Lung (tissue), 11 donors: ENCODE measurements at regions not wholly inside any gene's neighbourhood (a gene's known extent, or its start where the extent isn't known, plus 50 kb on each side); places are given as distances from the start of the nearest gene placed in this dataset.

ENCODE experiments used
- ATAC-seq: fragments of 200-7000 bp; cut with Tn5 transposase; one replicate; pipeline ENCODE4 v1.9.1; 2020; ENCODE audit warnings: moderate number of reproducible peaks; ENCODE audit not compliant: insufficient read depth, low FRiP score
- DNase-seq, 3 donors: peaks; one replicate each; pipeline ENCODE4 v3.0.0-alpha.2; 2013 to 2017
- H3K27ac ChIP-seq, 2 donors: one replicate each; pipeline ENCODE4 v1.5.1; 2013; ENCODE audit warnings: mild to moderate bottlenecking in 2 of 2, moderate library complexity in 2 of 2, control low read depth in 1 of 2, inconsistent platforms in 1 of 2, low read depth in 1 of 2, low read length in 1 of 2
- H3K27me3 ChIP-seq, 3 donors: one replicate each; pipeline ENCODE4 v1.5.1; 2013; ENCODE audit warnings: low read length in 2 of 3; ENCODE audit not compliant: control insufficient read depth in 3 of 3, insufficient read depth in 3 of 3
- H3K36me3 ChIP-seq, 4 donors: one replicate each; pipeline ENCODE4 v1.5.1; 2013; ENCODE audit warnings: low read length in 4 of 4, mild to moderate bottlenecking in 1 of 4, moderate library complexity in 1 of 4; ENCODE audit not compliant: control insufficient read depth in 4 of 4, insufficient read depth in 4 of 4
- H3K4me1 ChIP-seq, 5 donors: one replicate each; pipeline ENCODE4 v1.5.1; 2013; ENCODE audit warnings: low read length in 5 of 5, mild to moderate bottlenecking in 2 of 5, moderate library complexity in 1 of 5; ENCODE audit not compliant: control insufficient read depth in 5 of 5, insufficient read depth in 5 of 5
- H3K4me3 ChIP-seq: one replicate; pipeline ENCODE4 v1.5.1; 2013; ENCODE audit warnings: mild to moderate bottlenecking, control low read depth, moderate library complexity
- H3K9ac ChIP-seq, 2 donors: one replicate each; pipeline ENCODE4 v1.5.1; 2013; ENCODE audit warnings: low read length in 2 of 2, control low read depth in 1 of 2; ENCODE audit not compliant: insufficient read depth in 1 of 2
- H3K9me3 ChIP-seq, 4 donors: one replicate each; pipeline ENCODE4 v1.5.1; 2013; ENCODE audit warnings: low read length in 3 of 4, mild to moderate bottlenecking in 1 of 4, moderate library complexity in 1 of 4; ENCODE audit not compliant: control insufficient read depth in 4 of 4, insufficient read depth in 3 of 4
- CTCF ChIP-seq: IDR thresholded peaks from 2 replicates; pipeline ENCODE4 v1.5.1; 2012; ENCODE audit warnings: mild to moderate bottlenecking; ENCODE audit errors: control extremely low read depth, extremely low read depth
- WGBS, 2 donors: extraction: QIAGEN DNeasy Blood & Tissue Kit; methylation state at CpG; one replicate each; pipeline ENCODE4 v1.1.7; 2013; 5-methylcytosine and 5-hydroxymethylcytosine counted together
- donor health status: control.
- donor health status: control.
- donor health status: Bipolar disorder and iron deficiency.
- donor health status: healthy.
- donor health status: DM: yes; HTN: yes; CAD: no.

GRCh38 chr6:113049190-113049589 is 702.1 kb downstream of the RFPL4B start:
- WGBS, 2 donors: 90 to 93% methylated on average over 2 of the region's 2 CpGs
- DNase-seq (no peak), ATAC-seq (no peak)
- Histone ChIP-seq H3K4me1 (peaks cover 0 to 12% (median 0%) of the 10 kb centered on the region in 5 donors), H3K27ac (no peak overlapping the region), H3K27me3 (no peaks in the 10 kb centered on the region), H3K36me3 (peaks cover 0 to under 1% (median 0%) of the 10 kb centered on the region in 4 donors), H3K9me3 (no peaks in the 10 kb centered on the region), H3K9ac (no peak overlapping the region), H3K4me3 (no peak overlapping the region)
- no peak for TF ChIP-seq CTCF

- no peak for TF ChIP-seq CTCF
- no peaks in the 10 kb centered on the region for H3K36me3 ChIP-seq
- H3K9me3 ChIP-seq: no peaks in the 10 kb centered on the region
- H3K27me3 ChIP-seq: no peaks in the 10 kb centered on the region
- H3K4me1 ChIP-seq: peaks cover 0 to 19% (median 3%) of the 10 kb centered on the region in 5 donors
- no peak overlapping the region for H3K27ac ChIP-seq
- H3K9ac ChIP-seq: no peak overlapping the region
- ATAC-seq (no peak), DNase-seq (peak in 1 of 3 donors; percentile 21)
- 39 to 50% methylated on average over 6 of the region's 6 CpGs for WGBS, 2 donors
- H3K4me3 ChIP-seq: no peak overlapping the region
Observed at GRCh38 chr6:113050010-113050858, 703.1 kb downstream of the RFPL4B start.

- no peak for TF ChIP-seq CTCF
- DNase-seq (peak; percentile 20 to 40 (median 37)), ATAC-seq (no peak)
Observed at GRCh38 chr6:113050979-113051378, 703.8 kb downstream of the RFPL4B start.

More at GRCh38 chr6:113050979-113051378, 703.8 kb downstream of the RFPL4B start:
- no peaks in the 10 kb centered on the region for H3K27me3 ChIP-seq
- no peak overlapping the region for H3K4me3 ChIP-seq
- no peak overlapping the region for H3K9ac ChIP-seq
- H3K36me3 ChIP-seq: no peaks in the 10 kb centered on the region
- peaks cover 0 to 2% (median 0%) of the 10 kb centered on the region in 4 donors for H3K9me3 ChIP-seq
- WGBS, 2 donors: 86 to 88% methylated on average over 5 of the region's 5 CpGs
- no peak overlapping the region for H3K27ac ChIP-seq
- H3K4me1 ChIP-seq: peaks cover 0 to 22% (median 3%) of the 10 kb centered on the region in 5 donors
